B cell (primary cell): ENCODE measurements at regions not wholly inside any gene's neighbourhood (a gene's known extent, or its start where the extent isn't known, plus 50 kb on each side); places are given as distances from the start of the nearest gene placed in this dataset.

Experiments used
- ATAC-seq: fragments of 200-7000 bp; cut with Tn5 transposase; one replicate; pipeline ENCODE4 v1.10.0; 2021; ENCODE audit warnings: low read depth, mild to moderate bottlenecking, moderate number of reproducible peaks, moderate library complexity
- CTCF ChIA-PET: fragments of 350-600 bp; sonication (Branson Sonifier 250); formaldehyde crosslinking; loops from one replicate; lab custom pipeline; 2021; ENCODE audit warnings: antibody characterized with exemption, inconsistent platforms; lab: Charles Lee
- POLR2A ChIA-PET: fragments of 350-600 bp; sonication (Branson Sonifier 250); formaldehyde crosslinking; loops from one replicate; lab custom pipeline; 2021; ENCODE audit warnings: antibody characterized with exemption; lab: Charles Lee
- DNase-seq: peaks from one replicate; pipeline ENCODE4 v3.0.0; 2013
- H2AFZ ChIP-seq: 2 replicates; pipeline ENCODE4 v1.6.1; 2012; ENCODE audit warnings: mild to moderate bottlenecking, low read depth, low read length; ENCODE audit not compliant: insufficient read depth, poor library complexity, severe bottlenecking
- H3K27ac ChIP-seq, 2 donors: 1 replicate in 1 of 2; 2 replicates in 1 of 2; pipeline ENCODE4 v1.5.1; 2012 to 2013; ENCODE audit warnings: low read length in 2 of 2, mild to moderate bottlenecking in 2 of 2, moderate library complexity in 1 of 2
- H3K27me3 ChIP-seq, 4 experiments: fragments of 200-600 bp in 1 of 4; sonication (generic) in 1 of 4; replicated peaks in 1 of 4; 1 replicate in 2 of 4; 2 replicates in 2 of 4; pipeline versions ENCODE4 v1.6.1 to v1.7.0; 2013 to 2016; ENCODE audit warnings: low read length in 3 of 4, mild to moderate bottlenecking in 2 of 4, mixed read lengths in 1 of 4, moderate library complexity in 1 of 4; ENCODE audit not compliant: insufficient read depth in 4 of 4, control insufficient read depth in 3 of 4; ENCODE audit errors: control extremely low read depth in 1 of 4
- H3K36me3 ChIP-seq, 2 experiments: replicated peaks in 1 of 2; 1 replicate in 1 of 2; 2 replicates in 1 of 2; pipeline versions ENCODE4 v1.6.1 to v1.7.1; 2013; ENCODE audit warnings: low read length in 1 of 2; ENCODE audit not compliant: insufficient read depth in 2 of 2, control insufficient read depth in 1 of 2; ENCODE audit errors: control extremely low read depth in 1 of 2, extremely low read depth in 1 of 2
- H3K4me1 ChIP-seq, 2 donors: fragments of 200-600 bp in 1 of 2; sonication (generic) in 1 of 2; 1 replicate in 1 of 2; 2 replicates in 1 of 2; pipeline versions ENCODE4 v1.5.1 to v1.6.1; 2013 to 2017; ENCODE audit warnings: low read length in 2 of 2; ENCODE audit not compliant: control insufficient read depth in 2 of 2, insufficient read depth in 2 of 2
- H3K4me2 ChIP-seq: replicated peaks from 2 replicates; pipeline ENCODE3; 2012; ENCODE audit warnings: mild to moderate bottlenecking, low read depth, low read length; ENCODE audit not compliant: poor library complexity, severe bottlenecking
- H3K4me3 ChIP-seq, 5 experiments: fragments of 200-600 bp in 1 of 5; sonication (generic) in 1 of 5; 1 replicate in 3 of 5; 2 replicates in 2 of 5; pipeline versions ENCODE4 v1.5.1 to v1.7.0; 2011 to 2016; ENCODE audit warnings: low read length in 4 of 5, mild to moderate bottlenecking in 4 of 5, low read depth in 2 of 5, control low read depth in 1 of 5, moderate library complexity in 1 of 5; ENCODE audit not compliant: insufficient read depth in 1 of 5; ENCODE audit errors: control extremely low read depth in 1 of 5, extremely low read depth in 1 of 5
- H3K79me2 ChIP-seq: fragments of 200-600 bp; sonication (generic); one replicate; pipeline ENCODE4 v1.6.0; 2016; ENCODE audit warnings: low read length; ENCODE audit not compliant: control insufficient read depth, insufficient read depth
- H3K9ac ChIP-seq: fragments of 200-600 bp; sonication (generic); 2 replicates; pipeline ENCODE4 v1.6.1; 2017; ENCODE audit warnings: mild to moderate bottlenecking, low read length, moderate library complexity
- H3K9me3 ChIP-seq, 3 donors: one replicate each; pipeline versions ENCODE4 v1.6.1 to v1.7.1; 2013; ENCODE audit warnings: low read length in 2 of 3; ENCODE audit not compliant: control insufficient read depth in 2 of 3, insufficient read depth in 1 of 3; ENCODE audit errors: control extremely low read depth in 1 of 3
- H4K20me1 ChIP-seq: 2 replicates; pipeline ENCODE4 v1.6.0; 2012; ENCODE audit warnings: mild to moderate bottlenecking, low read length; ENCODE audit not compliant: insufficient read depth, control insufficient read depth, poor library complexity, severe bottlenecking
- H3K27ac Mint-ChIP-seq: one replicate; pipeline ENCODE4 v1.8.0; 2021; ENCODE audit warnings: mixed read lengths
- H3K27me3 Mint-ChIP-seq: one replicate; pipeline ENCODE4 v1.8.0; 2021; ENCODE audit warnings: mixed read lengths
- H3K4me1 Mint-ChIP-seq: one replicate; pipeline ENCODE4 v1.8.0; 2021; ENCODE audit warnings: mixed read lengths
- H3K4me3 Mint-ChIP-seq: one replicate; pipeline ENCODE4 v1.8.0; 2021; ENCODE audit warnings: mixed read lengths
- H3K9me3 Mint-ChIP-seq: one replicate; pipeline ENCODE4 v1.8.0; 2022; ENCODE audit warnings: mixed read lengths; ENCODE audit not compliant: insufficient read depth
- CTCF ChIP-seq: fragments of 200-600 bp; IDR thresholded peaks from one replicate; pipeline ENCODE4 v1.8.0; 2022; ENCODE audit warnings: antibody characterized with exemption, mild to moderate bottlenecking
- EZH2 ChIP-seq: IDR thresholded peaks from 2 replicates; pipeline ENCODE4 v1.6.1; 2012; ENCODE audit warnings: borderline replicate concordance, low read depth, mild to moderate bottlenecking, moderate library complexity, low read length; ENCODE audit not compliant: insufficient read depth, poor library complexity, severe bottlenecking
- intact Hi-C: fragments of 100-400 bp; cut with micrococcal nuclease; formaldehyde crosslinking; loops from one replicate; pipeline ENCODE4 v1.10.0; 2022

GRCh38 chrX:98263135-98263534, 1379.4 kb downstream of the RPA4 start:
- Mint-ChIP-seq H3K27ac (no peak overlapping the region), H3K27me3 (no peaks in the 10 kb centered on the region), H3K9me3 (no peaks in the 10 kb centered on the region), H3K4me3 (no peak overlapping the region), H3K4me1 (no peaks in the 10 kb centered on the region)
- Histone ChIP-seq H3K27me3 (no peaks in the 10 kb centered on the region), H3K27ac (no peak overlapping the region), H3K79me2 (no peaks in the 10 kb centered on the region), H3K4me3 (no peak overlapping the region), H3K9ac (no peak overlapping the region), H4K20me1 (no peaks in the 10 kb centered on the region), H3K9me3 (no peaks in the 10 kb centered on the region), H3K4me2 (no peak overlapping the region), H3K36me3 (no peaks in the 10 kb centered on the region), H3K4me1 (no peaks in the 10 kb centered on the region), H2AFZ (no peak overlapping the region)
- DNase-seq: no peak
- ATAC-seq: no peak
- CTCF ChIA-PET: no interaction called here
- POLR2A ChIA-PET: no interaction called here
- intact Hi-C loops: no loop called here
- TF ChIP-seq EZH2: no peak
- TF ChIP-seq CTCF: no peak

- Histone ChIP-seq H3K4me2 (no peak overlapping the region), H2AFZ (no peak overlapping the region), H3K9me3 (no peaks in the 10 kb centered on the region), H3K4me3 (no peak overlapping the region), H3K36me3 (no peaks in the 10 kb centered on the region), H3K27ac (no peak overlapping the region), H4K20me1 (no peaks in the 10 kb centered on the region), H3K4me1 (no peaks in the 10 kb centered on the region), H3K27me3 (no peaks in the 10 kb centered on the region), H3K9ac (no peak overlapping the region), H3K79me2 (no peaks in the 10 kb centered on the region)
- ChIA-PET POLR2A (no interaction called here), CTCF (no interaction called here)
- ATAC-seq (no peak), DNase-seq (no peak)
- intact Hi-C loops: no loop called here
- Mint-ChIP-seq H3K27ac (no peak overlapping the region), H3K4me1 (no peaks in the 10 kb centered on the region), H3K27me3 (no peaks in the 10 kb centered on the region), H3K9me3 (no peaks in the 10 kb centered on the region), H3K4me3 (no peak overlapping the region)
- TF ChIP-seq CTCF (no peak), EZH2 (no peak)
Measured at GRCh38 chrX:98289726-98290125, 1406.0 kb downstream of the RPA4 start.
